CD4-positive, alpha-beta T cell (primary cell): ENCODE measurements at regions not wholly inside any gene's neighbourhood (a gene's known extent, or its start where the extent isn't known, plus 50 kb on each side); places are given as distances from the start of the nearest gene placed in this dataset.

Source experiments
- ATAC-seq: fragments of 200-7000 bp; cut with Tn5 transposase; one replicate; pipeline ENCODE4 v1.10.0; 2022; ENCODE audit warnings: mild to moderate bottlenecking; ENCODE audit not compliant: poor library complexity
- CTCF ChIA-PET: fragments of 350-600 bp; sonication (Branson Sonifier 250); formaldehyde crosslinking; loops from one replicate; lab custom pipeline; 2021; ENCODE audit warnings: antibody characterized with exemption, inconsistent platforms; lab: Charles Lee
- POLR2A ChIA-PET: fragments of 350-600 bp; sonication (Branson Sonifier 250); formaldehyde crosslinking; loops from one replicate; lab custom pipeline; 2021; ENCODE audit warnings: antibody characterized with exemption, inconsistent platforms; lab: Charles Lee
- DNase-seq, 14 experiments: peaks; one replicate each; pipeline ENCODE4 v3.0.0-alpha.2; 2013 to 2020; ENCODE audit warnings: mixed read lengths in 2 of 14
- H3K27ac ChIP-seq, 2 donors: one replicate each; pipeline versions ENCODE4 v1.5.1 to v1.7.0; 2013; ENCODE audit warnings: low read length in 2 of 2, low read depth in 1 of 2, mild to moderate bottlenecking in 1 of 2
- H3K27me3 ChIP-seq, 2 experiments: 1 replicate in 1 of 2; 2 replicates in 1 of 2; pipeline versions ENCODE4 v1.6.1 to v1.7.0; 2013; ENCODE audit warnings: low read length in 2 of 2, control low read depth in 1 of 2, mild to moderate bottlenecking in 1 of 2, moderate library complexity in 1 of 2; ENCODE audit not compliant: insufficient read depth in 2 of 2, control insufficient read depth in 1 of 2
- H3K36me3 ChIP-seq: one replicate; pipeline ENCODE4 v1.6.1; 2013; ENCODE audit warnings: low read length, control low read depth; ENCODE audit not compliant: insufficient read depth
- H3K4me1 ChIP-seq: one replicate; pipeline ENCODE4 v1.6.1; 2013; ENCODE audit warnings: low read length, control low read depth; ENCODE audit not compliant: insufficient read depth
- H3K4me3 ChIP-seq: one replicate; pipeline ENCODE4 v1.5.1; 2013; ENCODE audit warnings: mild to moderate bottlenecking, low read length, moderate library complexity
- H3K9me3 ChIP-seq, 2 experiments: 1 replicate in 1 of 2; 2 replicates in 1 of 2; pipeline versions ENCODE4 v1.6.1 to v1.7.0; 2013; ENCODE audit warnings: low read length in 2 of 2, mild to moderate bottlenecking in 2 of 2, control low read depth in 1 of 2, moderate library complexity in 1 of 2; ENCODE audit not compliant: control insufficient read depth in 1 of 2, insufficient read depth in 1 of 2
- H3K27ac Mint-ChIP-seq: one replicate; pipeline ENCODE4 v1.8.0; 2020; ENCODE audit warnings: mixed read lengths
- H3K27me3 Mint-ChIP-seq: one replicate; pipeline ENCODE4 v1.8.0; 2021; ENCODE audit warnings: mixed read lengths
- H3K36me3 Mint-ChIP-seq: one replicate; pipeline ENCODE4 v1.8.0; 2021; ENCODE audit warnings: low read depth, mixed read lengths
- H3K4me1 Mint-ChIP-seq: one replicate; pipeline ENCODE4 v1.8.0; 2021; ENCODE audit warnings: low read depth, mixed read lengths
- H3K4me3 Mint-ChIP-seq: one replicate; pipeline ENCODE4 v1.8.0; 2020; ENCODE audit warnings: mild to moderate bottlenecking, mixed read lengths
- H3K9me3 Mint-ChIP-seq: one replicate; pipeline ENCODE4 v1.8.0; 2020; ENCODE audit warnings: mixed read lengths
- CTCF ChIP-seq: fragments of 200-600 bp; IDR thresholded peaks from one replicate; pipeline ENCODE4 v1.8.0; 2022; ENCODE audit warnings: antibody characterized with exemption, mild to moderate bottlenecking
- intact Hi-C, 2 experiments: fragments of 100-400 bp; cut with DNase I in 1 of 2; cut with micrococcal nuclease in 1 of 2; formaldehyde crosslinking; loops; one replicate each; pipeline versions ENCODE4 v1.15.1 to v1.9.0; 2023 to 2025; cut with DNase I, micrococcal nuclease

GRCh38 chr5:116626272-116626723 lies 51.7 kb upstream of the SEMA6A start:
- Mint-ChIP-seq H3K27ac (no peak overlapping the region), H3K9me3 (no peaks in the 10 kb centered on the region), H3K4me1 (no peaks in the 10 kb centered on the region), H3K27me3 (no peaks in the 10 kb centered on the region), H3K36me3 (no peaks in the 10 kb centered on the region), H3K4me3 (no peak overlapping the region)
- ATAC-seq, result no peak
- CTCF ChIA-PET, result no interaction called here
- no peaks in the 10 kb centered on the region for H3K36me3 ChIP-seq
- no peak for DNase-seq
- no peaks in the 10 kb centered on the region for H3K27me3 ChIP-seq
- POLR2A ChIA-PET, result no interaction called here
- intact Hi-C loops, result no loop called here
- TF ChIP-seq CTCF, result no peak
- no peaks in the 10 kb centered on the region for H3K9me3 ChIP-seq
- H3K4me1 ChIP-seq, result no peaks in the 10 kb centered on the region
- H3K4me3 ChIP-seq, result no peak overlapping the region
- no peak overlapping the region for H3K27ac ChIP-seq
